GM18861 (cell line): ENCODE measurements at regions not wholly inside any gene's neighbourhood (a gene's known extent, or its start where the extent isn't known, plus 50 kb on each side); places are given as distances from the start of the nearest gene placed in this dataset.
A peak's percentile ranks its signal among the peaks of the same experiment; 100 is the strongest.
"Not testable (repeated sequence)": the region's sequence is repeated elsewhere in the genome, so short reads cannot be mapped to it uniquely, and the experiment has no call there.

Source experiments
- ATAC-seq: cut with Tn5 transposase; IDR thresholded peaks from one replicate; pipeline ENCODE4 v1.9.1; 2021; ENCODE audit not compliant: unreplicated experiment

DNA sequence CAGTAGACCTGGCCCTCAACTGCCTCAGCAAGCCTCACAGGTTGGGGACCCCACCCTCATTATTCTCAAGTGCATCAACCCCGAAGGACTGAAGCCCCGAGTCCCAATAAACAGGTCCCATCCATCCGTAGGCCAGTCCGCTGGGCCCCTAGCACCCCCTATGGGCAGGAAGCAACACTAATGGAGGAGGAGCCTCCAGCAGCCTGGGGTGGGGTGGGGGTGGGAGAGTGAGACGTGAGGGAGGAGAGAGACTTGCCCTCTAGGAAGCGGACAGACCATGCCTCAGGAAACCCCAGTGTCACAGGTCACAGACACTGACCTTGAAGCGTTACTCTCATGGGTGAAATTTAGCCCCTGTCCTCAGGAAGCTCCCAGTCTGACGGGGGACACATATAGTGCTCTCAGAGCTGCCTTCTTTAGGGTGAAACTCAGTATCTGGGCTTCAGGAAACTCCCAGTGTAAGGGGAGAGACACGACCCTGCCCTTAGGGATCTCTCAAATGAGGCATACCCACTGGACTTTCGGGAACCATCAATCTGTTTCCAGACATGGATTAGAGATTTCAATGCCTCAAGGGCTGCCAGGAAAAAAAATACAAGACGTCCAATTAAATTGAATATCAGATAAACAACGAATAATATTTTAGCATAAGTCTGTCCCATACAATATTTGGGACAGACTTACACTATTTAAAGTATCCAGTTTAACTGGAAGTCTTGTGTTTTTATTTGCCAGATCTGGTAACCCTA is 125.8 kb downstream of the MRPL14 start:
- ATAC-seq = no peak

DNA sequence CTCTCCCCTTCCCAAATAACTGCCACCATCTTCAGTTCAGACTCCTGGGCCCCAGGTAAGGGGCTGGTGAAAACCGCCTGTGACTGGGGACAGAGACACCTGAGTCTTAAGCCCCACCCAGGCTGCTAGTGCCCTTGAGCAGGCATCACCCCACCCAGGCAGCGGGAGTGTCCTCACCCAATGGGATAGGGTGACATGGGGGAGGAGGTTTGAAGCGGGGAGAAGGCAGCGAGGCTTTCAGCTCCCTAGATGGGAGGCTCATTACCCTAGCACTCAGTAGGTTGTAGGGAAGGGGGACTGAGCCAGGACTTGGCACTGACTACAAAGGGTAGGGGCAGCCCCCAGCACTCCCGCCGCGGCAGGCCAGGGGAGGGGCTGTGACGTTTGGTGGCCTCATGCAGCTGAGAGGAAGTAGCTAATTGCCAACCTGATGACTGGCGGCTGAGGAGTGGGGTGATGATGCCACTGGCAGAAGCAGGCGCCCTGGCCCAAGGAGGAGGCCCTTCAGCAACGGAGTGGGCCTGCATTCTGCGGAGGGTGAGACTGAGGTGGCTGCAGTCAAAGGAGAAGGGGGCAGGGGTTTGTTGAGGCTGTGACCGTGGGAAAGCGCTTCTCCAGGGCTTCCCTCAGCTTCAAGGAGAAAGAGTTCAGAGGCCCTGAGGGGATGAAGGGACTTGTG is 126.9 kb downstream of the MRPL14 start:
- peak; percentile 56 for ATAC-seq

DNA sequence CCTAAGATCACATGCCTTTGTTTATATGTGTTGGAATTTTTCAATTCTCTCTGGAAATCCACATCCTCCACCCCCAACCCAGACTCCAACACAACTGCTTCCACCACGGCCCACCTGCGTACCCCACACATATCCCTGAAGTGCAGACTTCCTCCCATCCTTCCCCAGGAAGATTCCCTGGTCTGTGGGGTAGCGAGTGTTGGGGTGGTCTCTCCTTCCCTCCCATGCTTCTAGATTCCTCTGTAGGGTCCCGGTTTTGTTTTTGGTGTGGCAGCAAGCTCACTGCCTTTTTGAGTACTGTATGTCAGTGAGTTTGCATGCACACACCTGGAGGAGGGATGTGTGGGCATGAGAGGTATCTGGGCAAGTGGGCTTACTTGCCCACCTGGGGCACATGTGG is 127.6 kb downstream of the MRPL14 start:
- ATAC-seq = no peak

DNA sequence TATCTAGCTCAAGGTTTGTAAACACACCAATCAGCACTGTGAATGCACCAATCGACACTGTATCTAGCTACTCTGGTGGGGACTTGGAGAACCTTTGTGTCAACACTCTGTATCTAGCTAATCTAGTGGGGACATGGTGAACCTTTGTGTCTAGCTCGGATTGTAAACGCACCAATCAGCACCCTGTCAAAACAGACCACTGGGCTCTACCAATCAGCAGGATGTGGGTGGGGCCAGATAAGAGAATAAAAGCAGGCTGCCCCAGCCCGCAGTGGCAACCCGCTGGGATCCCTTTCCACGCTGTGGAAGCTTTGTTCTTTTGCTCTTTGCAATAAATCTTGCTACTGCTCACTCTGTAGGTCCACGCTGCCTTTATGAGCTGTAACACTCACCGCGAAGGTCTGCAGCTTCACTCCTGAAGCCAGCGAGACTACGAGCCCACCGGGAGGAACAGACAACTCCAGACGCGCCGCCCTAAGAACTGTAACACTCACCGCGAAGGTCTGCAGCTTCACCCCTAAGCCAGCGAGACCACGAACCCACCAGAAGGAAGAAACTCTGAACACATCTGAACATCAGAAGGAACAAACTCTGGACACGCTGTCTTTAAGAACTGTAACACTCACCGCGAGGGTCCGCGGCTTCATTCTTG is 128.5 kb downstream of the MRPL14 start:
- ATAC-seq = not testable (repeated sequence)

DNA sequence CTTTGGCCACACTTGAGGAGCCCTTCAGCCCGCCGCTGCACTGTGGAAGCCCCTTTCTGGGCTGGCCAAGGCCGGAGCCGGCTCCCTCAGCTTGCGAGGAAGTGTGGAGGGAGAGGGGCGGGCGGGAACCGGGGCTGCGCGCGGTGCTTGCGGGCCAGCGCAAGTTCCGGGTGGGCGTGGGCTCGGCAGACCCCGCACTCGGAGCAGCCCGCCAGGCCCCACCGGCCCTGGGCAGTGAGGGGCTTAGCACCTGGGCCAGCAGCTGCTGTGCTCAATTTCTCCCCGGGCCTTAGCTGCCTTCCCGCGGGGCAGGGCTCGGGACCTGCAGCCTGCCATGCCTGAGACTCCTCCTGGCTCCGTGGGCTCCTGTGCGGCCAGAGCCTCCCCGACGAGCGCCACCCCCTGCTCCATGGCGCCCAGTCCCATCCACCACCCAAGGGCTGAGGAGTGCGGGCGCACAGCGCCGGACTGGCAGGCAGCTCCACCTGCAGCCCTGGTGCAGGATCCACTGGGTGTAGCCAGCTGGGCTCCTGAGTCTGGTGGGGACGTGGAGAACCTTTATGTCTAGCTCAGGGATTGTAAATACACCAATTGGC is 129.2 kb downstream of the MRPL14 start:
- not testable (repeated sequence) for ATAC-seq

DNA sequence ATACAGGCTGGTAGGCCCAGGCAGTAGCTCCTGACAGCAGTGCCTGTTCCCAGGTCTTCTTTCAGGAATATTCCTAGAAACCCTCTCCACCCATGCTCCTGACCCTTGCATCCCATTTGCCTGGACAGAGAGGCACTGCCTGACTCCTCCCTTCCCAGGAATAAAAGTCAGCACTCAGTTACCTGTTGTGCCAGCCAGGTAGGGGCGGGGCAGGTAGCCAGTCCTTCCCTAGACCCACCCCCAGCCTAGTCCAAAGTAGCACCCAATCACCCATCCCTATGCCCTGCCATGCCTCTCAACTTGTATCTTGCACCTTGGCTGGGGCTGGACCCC is 129.9 kb downstream of the MRPL14 start:
- ATAC-seq = no peak

DNA sequence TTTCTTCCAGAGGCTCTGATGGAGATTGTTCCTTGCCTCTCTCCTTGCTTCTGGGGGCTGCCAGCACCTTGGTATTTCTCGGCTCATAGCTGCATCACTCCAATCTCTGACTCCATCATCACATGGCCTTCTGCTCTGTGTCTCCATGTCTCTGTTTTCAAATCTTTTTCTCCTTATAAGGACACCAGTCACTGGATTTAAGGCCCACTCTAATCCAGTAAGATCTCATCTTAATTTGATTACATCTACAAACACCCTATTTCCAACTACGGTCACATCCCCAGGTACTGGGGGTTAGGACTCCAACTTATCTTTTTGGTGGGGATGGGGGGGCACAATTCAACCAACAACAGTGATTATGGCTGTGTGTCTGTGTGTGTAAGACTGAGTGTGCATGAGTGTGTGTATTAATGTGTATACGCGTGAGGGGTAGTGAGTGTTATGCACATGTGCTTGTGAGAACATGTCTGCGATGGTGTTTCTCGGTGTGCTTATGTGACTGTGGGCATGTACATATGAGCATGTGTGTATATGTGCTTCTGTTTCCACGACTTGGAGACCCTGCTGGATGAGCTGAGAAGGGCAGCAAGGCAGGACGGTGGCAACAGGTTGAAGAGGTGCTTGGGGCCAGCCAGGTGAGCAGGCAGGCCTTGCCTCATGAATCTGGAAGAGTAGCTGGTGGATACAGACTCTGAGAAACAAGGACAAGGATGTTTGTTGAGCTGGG is 130.5 kb downstream of the MRPL14 start:
- ATAC-seq = no peak

DNA sequence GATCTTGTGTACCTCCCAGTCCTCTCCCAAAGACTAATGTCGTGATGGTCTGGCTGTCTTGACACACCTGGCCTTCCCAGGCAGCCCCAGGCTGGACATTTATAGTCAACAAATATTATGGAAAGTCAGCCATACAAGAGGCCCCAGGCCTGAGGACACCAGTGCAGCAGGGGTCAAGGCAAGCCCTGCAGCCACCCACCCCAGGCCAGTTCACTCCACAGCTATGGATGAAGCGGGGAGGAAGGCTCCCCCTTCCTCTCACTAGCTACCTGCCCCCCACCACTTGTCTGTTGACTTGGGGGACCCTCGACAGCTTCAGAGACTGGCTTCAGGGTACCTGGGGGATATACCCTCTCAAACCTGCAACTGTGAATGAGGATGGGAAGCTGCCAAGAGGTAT is 132.1 kb downstream of the MRPL14 start:
- no peak for ATAC-seq

DNA sequence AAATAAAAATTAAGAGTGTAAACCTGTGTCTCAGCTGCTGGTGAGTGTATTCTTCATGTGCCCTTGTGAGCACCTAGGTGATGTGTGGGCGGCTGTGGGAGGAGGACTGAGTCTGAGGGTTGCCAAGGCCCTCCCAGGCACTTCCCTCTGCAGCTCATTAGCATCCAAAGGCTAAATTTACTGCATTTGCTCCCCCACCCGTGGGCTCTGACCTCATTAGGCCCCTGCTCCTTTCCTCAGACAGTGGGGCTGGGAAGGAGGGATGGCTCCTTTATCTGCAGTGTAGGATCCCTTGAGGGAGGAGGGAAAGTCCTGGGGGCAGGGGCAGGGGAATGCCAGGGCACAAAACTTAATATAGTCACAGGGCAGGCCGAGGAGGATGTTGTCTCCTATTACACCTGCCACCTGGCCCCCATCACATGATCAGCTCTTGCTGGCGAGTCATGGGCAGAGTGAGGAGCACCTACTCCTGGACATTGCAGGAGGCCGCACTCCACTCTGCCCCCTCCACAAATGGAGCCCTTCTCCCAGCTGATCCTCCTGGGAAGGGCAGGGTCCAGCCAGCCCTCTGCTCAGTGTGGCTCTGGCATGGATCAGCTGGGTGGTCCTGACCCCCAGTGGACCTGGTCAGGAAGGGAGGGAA is 133.2 kb downstream of the MRPL14 start:
- ATAC-seq = no peak

DNA sequence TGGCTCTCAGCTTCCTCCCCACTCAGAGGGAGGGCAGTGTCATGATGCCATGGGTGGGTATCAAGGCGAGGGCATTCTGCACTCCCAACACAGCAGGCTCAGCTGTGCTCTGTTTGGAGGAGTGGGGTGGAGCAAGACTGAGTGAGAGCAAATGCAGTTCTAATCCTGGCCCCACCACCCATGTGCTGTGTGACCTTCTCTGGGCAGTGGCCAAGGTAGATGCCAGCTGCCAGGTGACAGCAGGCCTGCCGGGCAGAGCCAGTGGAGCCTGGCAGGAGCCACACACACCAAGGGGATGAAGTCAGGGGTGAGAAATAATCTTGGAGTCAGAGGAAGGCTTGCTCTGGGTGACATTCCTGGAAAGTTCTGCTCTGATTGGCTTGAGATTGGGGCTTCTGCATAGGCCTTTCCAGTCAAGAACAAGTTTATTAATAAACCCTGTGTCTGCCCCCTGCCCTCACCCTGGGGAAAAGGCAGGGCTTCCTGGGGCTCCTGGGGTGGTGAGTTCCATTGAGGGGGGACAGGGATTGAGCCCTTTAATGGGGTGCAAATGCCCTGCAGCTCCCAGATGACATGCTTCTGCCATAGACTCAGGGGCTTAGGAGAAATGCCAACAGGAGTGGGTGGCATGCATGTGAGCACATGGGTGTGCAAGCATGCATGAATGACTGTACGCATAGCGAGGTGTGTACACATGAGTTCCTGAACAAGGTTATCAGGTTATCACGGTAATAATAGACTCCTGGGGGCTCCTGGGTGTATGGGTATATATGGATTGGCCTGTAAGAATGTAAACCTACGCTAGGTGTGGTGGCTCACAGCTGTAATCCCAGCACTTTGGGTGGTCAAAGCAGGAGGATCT is 134.2 kb downstream of the MRPL14 start:
- ATAC-seq = no peak

DNA sequence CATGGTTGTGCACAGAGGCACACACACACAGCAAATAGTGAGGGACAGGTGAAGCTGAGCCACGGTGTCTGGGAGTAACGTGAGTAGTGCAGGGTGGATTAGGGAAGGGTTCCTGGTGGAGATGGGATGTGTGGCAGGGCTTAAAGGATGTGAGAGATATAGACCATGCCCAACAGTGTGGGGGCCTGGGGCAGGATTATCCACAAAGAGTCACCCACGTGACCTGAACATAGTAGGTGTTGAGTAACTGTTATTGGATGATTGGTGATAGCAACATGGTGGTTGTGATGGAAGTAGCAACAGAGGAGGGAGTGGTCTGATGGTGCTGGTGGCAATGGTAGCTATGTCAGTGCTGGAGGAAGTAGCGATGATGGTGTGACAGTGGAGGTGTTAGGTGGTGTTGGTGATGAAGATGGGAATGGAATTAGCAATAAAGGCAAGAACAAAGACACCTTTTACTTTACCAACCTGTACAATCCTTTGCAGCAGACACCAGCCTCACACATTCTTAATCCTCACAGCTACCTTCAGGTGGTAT is 135.1 kb downstream of the MRPL14 start:
- ATAC-seq = no peak

DNA sequence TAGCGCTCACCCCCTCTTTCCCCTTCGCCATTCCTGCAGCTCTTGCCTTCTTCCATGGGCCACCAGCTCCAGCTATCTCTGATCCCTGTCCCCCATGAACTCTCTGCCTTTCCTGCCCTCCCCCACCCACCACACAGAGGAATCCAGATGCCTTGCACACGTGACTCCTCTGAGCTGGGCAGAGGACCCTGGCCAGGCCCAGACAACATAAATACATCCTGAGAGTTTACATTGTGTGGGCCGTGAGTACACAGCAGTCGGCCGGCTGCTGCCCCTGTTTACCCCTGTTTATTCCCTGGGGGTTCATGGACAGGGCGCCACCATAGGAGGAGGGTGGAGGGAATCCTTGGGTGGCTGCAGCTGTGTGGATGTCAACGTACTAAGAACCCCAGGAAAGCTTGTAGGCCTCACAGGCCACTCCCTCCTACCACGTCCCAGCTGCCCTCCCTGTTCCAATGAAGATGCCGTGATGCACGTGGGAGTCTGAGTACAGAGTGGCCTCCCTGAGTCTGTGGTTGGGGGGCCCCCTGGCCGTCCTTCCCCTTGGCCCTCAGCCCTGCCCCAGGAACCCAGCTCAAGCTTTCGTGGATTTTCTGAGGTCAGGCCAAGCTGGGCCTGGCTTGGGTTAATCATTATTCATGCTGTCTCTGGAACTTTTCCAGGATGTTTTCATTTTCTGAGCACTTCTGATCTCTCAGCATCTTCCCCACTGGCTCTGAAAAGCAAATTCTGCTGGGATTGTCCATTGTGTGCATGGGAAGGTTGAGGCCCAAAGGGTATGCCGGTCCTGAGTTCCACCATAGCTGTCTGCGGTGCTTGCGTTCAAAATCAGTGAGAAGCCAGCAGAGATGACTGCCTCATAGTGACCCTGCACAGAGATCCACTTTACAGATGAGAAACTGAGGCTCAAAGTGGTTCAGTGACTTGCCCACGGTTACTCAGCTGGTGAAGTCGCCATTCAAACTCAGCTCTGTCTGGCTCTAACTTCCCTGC is 136.3 kb downstream of the MRPL14 start:
- ATAC-seq = no peak

DNA sequence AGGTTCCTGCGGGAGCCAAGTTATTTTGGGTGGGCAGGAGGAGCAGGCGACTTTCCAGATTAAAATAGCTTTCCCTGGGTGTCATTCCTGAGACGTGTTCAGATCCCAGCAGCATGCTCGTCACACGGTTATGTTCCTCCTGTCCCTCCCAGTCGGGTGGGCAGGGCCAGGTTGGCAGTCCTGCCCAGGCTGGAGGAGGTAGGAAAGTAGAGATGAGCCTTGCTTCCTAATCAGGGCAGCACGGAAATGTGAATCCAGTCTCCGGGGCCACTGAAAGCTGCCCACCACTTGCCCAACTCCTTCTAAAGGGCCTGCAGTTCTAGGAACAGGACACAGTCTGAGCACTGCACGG is 137.0 kb downstream of the MRPL14 start:
- no peak for ATAC-seq

DNA sequence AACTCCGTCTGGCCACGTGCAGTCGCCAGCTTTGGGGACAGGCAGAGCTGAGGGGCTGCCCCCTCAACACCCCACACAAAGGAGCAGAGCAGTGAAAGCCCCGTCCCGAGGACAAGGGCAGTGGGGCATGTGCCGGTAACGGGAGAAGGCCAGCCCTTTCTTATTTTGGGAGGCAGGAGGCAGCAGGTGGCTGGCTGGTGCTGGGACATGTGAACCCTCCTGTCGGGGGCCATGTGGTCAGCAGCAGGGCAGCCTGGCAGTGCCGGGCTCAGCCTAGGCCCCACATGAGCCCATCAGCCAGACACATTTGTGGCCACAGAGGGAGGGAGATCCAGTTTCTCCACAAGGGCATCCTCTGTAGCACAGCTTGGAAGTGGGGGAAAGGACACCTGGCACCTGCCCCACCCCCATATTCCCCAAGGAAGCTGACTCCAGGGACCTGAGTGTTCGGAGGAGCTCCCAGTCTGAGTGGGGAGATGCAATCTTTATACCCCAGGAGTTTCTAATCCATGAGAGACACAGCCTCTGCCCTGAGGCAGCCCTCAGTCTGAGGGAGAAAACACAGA is 137.6 kb downstream of the MRPL14 start:
- ATAC-seq = no peak

DNA sequence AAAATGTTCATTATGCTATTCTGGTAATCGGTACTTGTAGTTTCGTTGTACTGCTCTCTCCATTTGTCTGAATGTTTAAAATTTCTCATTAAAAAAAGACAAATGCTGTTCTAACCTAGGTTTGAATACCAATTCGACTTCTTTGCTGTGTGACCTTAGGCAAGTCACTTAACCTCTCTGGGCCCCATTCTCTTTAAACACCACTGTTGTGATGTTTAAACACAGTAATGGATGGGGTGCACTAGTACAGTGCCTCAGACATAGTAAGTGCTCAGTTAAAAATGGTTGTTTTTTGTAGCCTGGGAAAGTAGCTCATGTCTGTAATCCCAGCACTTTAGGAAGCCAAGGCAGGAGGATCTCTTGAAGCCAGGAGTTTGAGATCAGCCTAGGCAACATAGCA is 138.5 kb downstream of the MRPL14 start:
- no peak for ATAC-seq

DNA sequence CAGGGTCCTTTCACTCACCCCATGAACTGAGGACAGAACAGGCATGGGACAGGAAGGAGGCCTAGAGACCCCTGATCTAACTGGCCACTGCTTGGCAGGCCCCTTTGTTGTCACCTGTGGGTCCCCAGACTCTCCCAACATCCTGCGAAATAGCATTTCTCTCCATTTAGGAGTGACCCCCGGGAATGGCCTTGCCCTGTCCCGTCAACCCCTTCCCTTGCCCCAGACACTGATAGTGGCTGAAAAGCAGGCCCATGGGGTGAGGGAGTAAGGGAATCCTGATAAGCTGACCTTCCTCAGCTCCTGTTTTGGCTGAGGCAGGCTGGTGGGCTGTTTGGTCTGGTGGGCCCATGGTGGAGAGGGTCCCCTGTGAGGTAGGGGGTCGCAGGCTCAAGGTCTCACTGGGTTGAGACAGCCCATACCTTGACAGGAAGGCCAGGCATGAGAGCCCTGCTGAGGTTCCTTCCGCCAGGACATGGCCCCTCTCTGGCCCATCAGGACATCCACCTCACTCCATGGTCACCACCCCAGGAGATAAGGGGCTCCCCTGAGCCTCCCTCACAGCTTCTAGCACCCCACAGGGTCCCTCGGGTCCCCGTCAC is 139.3 kb downstream of the MRPL14 start:
- no peak for ATAC-seq

DNA sequence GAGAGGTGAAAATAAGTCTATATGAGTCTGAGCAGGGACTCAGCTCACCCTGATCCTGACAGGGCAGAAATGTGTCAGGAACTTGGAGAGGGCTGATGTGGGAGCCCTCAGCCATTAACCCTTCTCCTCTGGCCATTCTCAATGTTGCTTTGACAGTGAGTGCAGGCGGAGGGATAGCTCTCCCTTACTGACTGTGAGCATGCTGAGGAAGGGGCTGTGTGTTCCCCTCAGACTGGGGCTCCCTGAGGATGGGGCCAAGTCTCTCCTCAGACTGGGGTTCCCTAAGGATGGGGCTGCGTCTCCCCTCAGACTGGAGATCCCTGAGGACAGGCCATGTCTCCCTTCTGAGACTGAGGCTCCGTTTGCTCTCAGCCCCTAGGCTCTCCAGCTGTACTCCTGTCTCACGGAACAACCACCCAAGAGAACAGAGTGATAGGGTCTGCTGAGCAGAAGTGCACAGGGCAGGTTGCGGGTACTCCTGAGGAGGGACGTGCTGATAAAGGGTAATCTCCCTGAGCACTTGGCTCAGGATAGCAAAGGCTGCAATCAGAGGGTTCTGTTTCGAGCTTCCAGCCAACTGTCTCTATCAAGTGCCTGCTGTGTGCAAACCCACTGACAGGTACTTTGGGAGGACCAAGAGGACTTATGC is 141.0 kb downstream of the MRPL14 start:
- ATAC-seq = no peak
